ENCODE measurements at regions not wholly inside any gene's neighbourhood (a gene's known extent, or its start where the extent isn't known, plus 50 kb on each side); places are given as distances from the start of the nearest gene placed in this dataset.

- FAIRE-seq (no peak), DNase-seq (ENCODE audit: low read depth, low spot score) (no peak), ATAC-seq (no peak)
- H3K4me2 ChIP-seq (ENCODE audit: control insufficient read depth, insufficient read depth) = no peak overlapping the region
- no peak overlapping the region for H3K27ac ChIP-seq (ENCODE audit: control insufficient read depth, insufficient read depth)
- H3K9me3 ChIP-seq (replicated peaks; ENCODE audit: control insufficient read depth, insufficient read depth, low read length) = no peaks in the 10 kb centered on the region; the same call in 2 of the 3 replicates
- SMC1A ChIA-PET (ENCODE audit: uncharacterized antibody, unreplicated experiment) = no interaction called here
- no peak overlapping the region for H2AFZ ChIP-seq (ENCODE audit: control insufficient read depth, low read depth, low read length)
- BruUV-seq (replicated peaks) = no TSS peak
- intact Hi-C loops (cut with micrococcal nuclease; ENCODE audit: unreplicated experiment) (no loop called here), in situ Hi-C loops (cut with MboI) (loop anchor here (25.0 kb wide), 2 partner anchors 1292 to 1892 kb away; no protein-coding TSS in a partner anchor)
- no peaks in the 10 kb centered on the region for H3K36me3 ChIP-seq (ENCODE audit: control insufficient read depth in 2 of 2, insufficient read depth in 2 of 2, low read length in 1 of 2)
- TF ChIP-seq POLR2AphosphoS2 (IDR thresholded peaks at IDR 0.05; ENCODE audit: low read depth, low read length) (no peak), NFIC (IDR thresholded peaks at IDR 0.05; ENCODE audit: low read depth, low read length) (no peak), E4F1 (IDR thresholded peaks at IDR 0.05; ENCODE audit: borderline replicate concordance, partially characterized antibody) (peak; percentile 44), FOXK2 (IDR thresholded peaks at IDR 0.05) (0 out of 2 replicates have a peak, but pooled peaks have one; percentile 26), POLR2AphosphoS5 (IDR thresholded peaks at IDR 0.05; ENCODE audit: low read length) (no peak), NR2C2 (IDR thresholded peaks at IDR 0.05; ENCODE audit: borderline replicate concordance, control insufficient read depth, insufficient read length, low read depth) (no peak)
- 24% methylated on average over 3 of the region's 3 CpGs for WGBS (ENCODE audit: insufficient coverage, insufficient replicate concordance, low lambda C conversion rate, missing lambda C conversion rate)
- RAD21 ChIA-PET (ENCODE audit: unreplicated experiment) = no interaction called here
- no peaks in the 10 kb centered on the region for H4K20me1 ChIP-seq (ENCODE audit: control insufficient read depth, insufficient read depth)
- no peak overlapping the region for H3K4me3 ChIP-seq
- H3K9ac ChIP-seq (ENCODE audit: control insufficient read depth, insufficient read depth, low read length) = no peak overlapping the region
- POLR2A ChIA-PET = no interaction called here
- CTCF ChIA-PET = no interaction called here
- H3K79me2 ChIP-seq (ENCODE audit: control insufficient read depth, insufficient read depth, low read length) = no peaks in the 10 kb centered on the region
- no peaks in the 10 kb centered on the region for H3K4me1 ChIP-seq (ENCODE audit: control insufficient read depth, insufficient read depth, low read length)
- H3K27me3 ChIP-seq (replicated peaks in 1 of 2; ENCODE audit: control insufficient read depth in 2 of 2, insufficient read depth in 2 of 2, low read length in 1 of 2) = no peaks in the 10 kb centered on the region
Measured at GRCh38 chr20:30503992-30504570, 753.4 kb upstream of the DEFB115 start.
